ENCODE measurements at regions not wholly inside any gene's neighbourhood (a gene's known extent, or its start where the extent isn't known, plus 50 kb on each side); places are given as distances from the start of the nearest gene placed in this dataset.

- SMC1A ChIA-PET (ENCODE audit: uncharacterized antibody, unreplicated experiment), result no interaction called here
- BruUV-seq (replicated peaks), result no TSS peak
Observed at GRCh38 chr6:114428341-114428740, 85.5 kb upstream of the HS3ST5 start.

GRCh38 chr6:114421199-114421598 lies 78.4 kb upstream of the HS3ST5 start:
- ChIA-PET RAD21 (ENCODE audit: unreplicated experiment) (no interaction called here), SMC1A (ENCODE audit: uncharacterized antibody, unreplicated experiment) (no interaction called here), CTCF (no interaction called here), POLR2A (no interaction called here)
- Histone ChIP-seq H3K79me2 (ENCODE audit: control insufficient read depth, insufficient read depth, low read length) (no peaks in the 10 kb centered on the region), H2AFZ (ENCODE audit: control insufficient read depth, low read depth, low read length) (no peak overlapping the region), H3K9ac (ENCODE audit: control insufficient read depth, insufficient read depth, low read length) (no peak overlapping the region), H3K27me3 (replicated peaks in 1 of 2; ENCODE audit: control insufficient read depth in 2 of 2, insufficient read depth in 2 of 2, low read length in 1 of 2) (no peaks in the 10 kb centered on the region), H3K4me2 (ENCODE audit: control insufficient read depth, insufficient read depth) (no peak overlapping the region), H3K9me3 (replicated peaks; ENCODE audit: control insufficient read depth, insufficient read depth, low read length) (no peaks in the 10 kb centered on the region), H3K4me1 (ENCODE audit: control insufficient read depth, insufficient read depth, low read length) (no peaks in the 10 kb centered on the region), H3K36me3 (ENCODE audit: control insufficient read depth in 2 of 2, insufficient read depth in 2 of 2, low read length in 1 of 2) (no peaks in the 10 kb centered on the region), H3K27ac (ENCODE audit: control insufficient read depth, insufficient read depth) (no peak overlapping the region), H3K4me3 (no peak overlapping the region), H4K20me1 (ENCODE audit: control insufficient read depth, insufficient read depth) (no peaks in the 10 kb centered on the region)
- BruUV-seq (replicated peaks), result no TSS peak
- TF ChIP-seq BCL11A (IDR thresholded peaks at IDR 0.05; ENCODE audit: low read depth, low read length) (no peak), MEF2B (IDR thresholded peaks at IDR 0.05; ENCODE audit: partially characterized antibody, poor library complexity, severe bottlenecking) (no peak), JUND (IDR thresholded peaks at IDR 0.05; ENCODE audit: low read depth, low read length) (no peak), PAX8 (IDR thresholded peaks at IDR 0.05) (no peak), CHD4 (IDR thresholded peaks at IDR 0.05) (no peak)
- no peak for DNase-seq (ENCODE audit: low read depth, low spot score)
- intact Hi-C loops (cut with micrococcal nuclease; ENCODE audit: unreplicated experiment) (no loop called here), in situ Hi-C loops (cut with MboI) (no loop called here)
- FAIRE-seq, result no peak
- no peak for ATAC-seq

More at GRCh38 chr6:114428341-114428740, 85.5 kb upstream of the HS3ST5 start:
- no peaks in the 10 kb centered on the region for H3K27me3 ChIP-seq (replicated peaks in 1 of 2; ENCODE audit: control insufficient read depth in 2 of 2, insufficient read depth in 2 of 2, low read length in 1 of 2)
- ChIA-PET POLR2A (no interaction called here), CTCF (no interaction called here), RAD21 (ENCODE audit: unreplicated experiment) (no interaction called here)
- 33% methylated on average over 1 of the region's 2 CpGs for WGBS (ENCODE audit: insufficient coverage, insufficient replicate concordance, low lambda C conversion rate, missing lambda C conversion rate)
- DNase-seq (ENCODE audit: low read depth, low spot score) (no peak), ATAC-seq (no peak), FAIRE-seq (no peak)
- no peak overlapping the region for H3K27ac ChIP-seq (ENCODE audit: control insufficient read depth, insufficient read depth)
- no peaks in the 10 kb centered on the region for H3K36me3 ChIP-seq (ENCODE audit: control insufficient read depth in 2 of 2, insufficient read depth in 2 of 2, low read length in 1 of 2)
- H2AFZ ChIP-seq (ENCODE audit: control insufficient read depth, low read depth, low read length), result no peak overlapping the region
- H3K9me3 ChIP-seq (replicated peaks; ENCODE audit: control insufficient read depth, insufficient read depth, low read length), result no peaks in the 10 kb centered on the region
- no peaks in the 10 kb centered on the region for H3K4me1 ChIP-seq (ENCODE audit: control insufficient read depth, insufficient read depth, low read length)
- H3K4me2 ChIP-seq (ENCODE audit: control insufficient read depth, insufficient read depth), result no peak overlapping the region
- intact Hi-C loops (cut with micrococcal nuclease; ENCODE audit: unreplicated experiment), result no loop called here
- no peaks in the 10 kb centered on the region for H4K20me1 ChIP-seq (ENCODE audit: control insufficient read depth, insufficient read depth)
- no peak overlapping the region for H3K4me3 ChIP-seq
- in situ Hi-C loops (cut with MboI), result no loop called here
- TF ChIP-seq GATAD2B (conservative IDR thresholded peaks at IDR 0.05; ENCODE audit: low read depth) (no peak), STAT3 (IDR thresholded peaks at IDR 0.05; ENCODE audit: low read depth, low read length) (no peak), USF1 (IDR thresholded peaks at IDR 0.05; ENCODE audit: borderline replicate concordance, extremely low read length, insufficient read depth, low read depth, low read length) (no peak), POLR2AphosphoS5 (IDR thresholded peaks at IDR 0.05; ENCODE audit: low read length) (no peak), SIN3A (IDR thresholded peaks at IDR 0.05; ENCODE audit: low read depth, low read length) (no peak), PAX8 (IDR thresholded peaks at IDR 0.05) (no peak), PML (IDR thresholded peaks at IDR 0.05; ENCODE audit: low read length) (no peak)
- H3K79me2 ChIP-seq (ENCODE audit: control insufficient read depth, insufficient read depth, low read length), result no peaks in the 10 kb centered on the region
- no peak overlapping the region for H3K9ac ChIP-seq (ENCODE audit: control insufficient read depth, insufficient read depth, low read length)
